Mesenchymal stem cell (in vitro differentiated cells and primary cell): ENCODE measurements at regions not wholly inside any gene's neighbourhood (a gene's known extent, or its start where the extent isn't known, plus 50 kb on each side); places are given as distances from the start of the nearest gene placed in this dataset.

Experiments
- DNase-seq: peaks from one replicate; pipeline ENCODE4 v3.0.0-alpha.2; 2013
- H2AFZ ChIP-seq: one replicate; pipeline ENCODE4 v1.6.1; 2013; ENCODE audit warnings: low read depth, mild to moderate bottlenecking, control low read depth, inconsistent platforms, low read length, moderate library complexity
- H2AK5ac ChIP-seq: 2 replicates; pipeline ENCODE4 v1.6.1; 2013; ENCODE audit warnings: low read length, moderate library complexity, mild to moderate bottlenecking, inconsistent platforms; ENCODE audit not compliant: severe bottlenecking
- H2BK120ac ChIP-seq: one replicate; pipeline ENCODE4 v1.6.1; 2013; ENCODE audit warnings: low read depth, mild to moderate bottlenecking, inconsistent platforms, low read length, moderate library complexity
- H2BK12ac ChIP-seq, 2 experiments: one replicate each; pipeline ENCODE4 v1.6.1; 2013; ENCODE audit warnings: inconsistent platforms in 2 of 2, low read length in 2 of 2, mild to moderate bottlenecking in 2 of 2, moderate library complexity in 2 of 2, control low read depth in 1 of 2
- H2BK15ac ChIP-seq: one replicate; pipeline ENCODE4 v1.6.1; 2013; ENCODE audit warnings: mild to moderate bottlenecking, low read depth, inconsistent platforms; ENCODE audit not compliant: poor library complexity, severe bottlenecking
- H2BK5ac ChIP-seq: 2 replicates; pipeline ENCODE4 v1.6.1; 2013; ENCODE audit warnings: low read depth, mild to moderate bottlenecking, low read length, control low read depth, inconsistent platforms; ENCODE audit not compliant: poor library complexity, severe bottlenecking
- H3K14ac ChIP-seq, 2 experiments: one replicate each; pipeline ENCODE4 v1.6.1; 2013; ENCODE audit warnings: inconsistent platforms in 2 of 2, low read length in 2 of 2, control low read depth in 1 of 2, mild to moderate bottlenecking in 1 of 2, moderate library complexity in 1 of 2
- H3K18ac ChIP-seq, 2 experiments: one replicate each; pipeline ENCODE4 v1.6.1; 2013; ENCODE audit warnings: inconsistent platforms in 2 of 2, low read length in 2 of 2, control low read depth in 1 of 2, low read depth in 1 of 2, mild to moderate bottlenecking in 1 of 2
- H3K23ac ChIP-seq, 2 experiments: one replicate each; pipeline ENCODE4 v1.6.1; 2013; ENCODE audit warnings: inconsistent platforms in 2 of 2, low read length in 2 of 2, mild to moderate bottlenecking in 2 of 2, moderate library complexity in 2 of 2, control low read depth in 1 of 2
- H3K27ac ChIP-seq: 2 replicates; pipeline ENCODE4 v1.5.1; 2013; ENCODE audit warnings: mild to moderate bottlenecking, moderate library complexity, low read length, control low read depth, inconsistent platforms; ENCODE audit not compliant: poor library complexity, severe bottlenecking
- H3K27me3 ChIP-seq, 2 experiments: 2 replicates each; pipeline versions ENCODE4 v1.6.1 to v1.7.0; 2013; ENCODE audit warnings: low read length in 2 of 2, mild to moderate bottlenecking in 2 of 2, moderate library complexity in 2 of 2, control low read depth in 1 of 2, inconsistent platforms in 1 of 2; ENCODE audit not compliant: control insufficient read depth in 1 of 2, insufficient read depth in 1 of 2
- H3K36me3 ChIP-seq, 2 experiments: 2 replicates each; pipeline versions ENCODE4 v1.6.1 to v1.7.0; 2013; ENCODE audit warnings: low read length in 2 of 2, control low read depth in 1 of 2, inconsistent platforms in 1 of 2, low read depth in 1 of 2, mild to moderate bottlenecking in 1 of 2; ENCODE audit not compliant: insufficient read depth in 2 of 2, control insufficient read depth in 1 of 2
- H3K4ac ChIP-seq, 2 experiments: one replicate each; pipeline ENCODE4 v1.6.1; 2013; ENCODE audit warnings: inconsistent platforms in 2 of 2, low read length in 2 of 2, mild to moderate bottlenecking in 2 of 2, moderate library complexity in 2 of 2, control low read depth in 1 of 2, low read depth in 1 of 2
- H3K4me1 ChIP-seq: 2 replicates; pipeline ENCODE4 v1.6.1; 2013; ENCODE audit warnings: low read depth, low read length, control low read depth; ENCODE audit not compliant: control insufficient read depth, insufficient read depth
- H3K4me2 ChIP-seq: 2 replicates; pipeline ENCODE4 v1.6.1; 2013; ENCODE audit warnings: low read length, mild to moderate bottlenecking, inconsistent platforms; ENCODE audit not compliant: poor library complexity, severe bottlenecking
- H3K4me3 ChIP-seq, 2 experiments: 2 replicates each; pipeline versions ENCODE4 v1.5.1 to v1.7.0; 2013; ENCODE audit warnings: low read length in 2 of 2, mild to moderate bottlenecking in 2 of 2, control low read depth in 1 of 2, low read depth in 1 of 2; ENCODE audit not compliant: insufficient read depth in 1 of 2
- H3K79me1 ChIP-seq: replicated peaks from 2 replicates; pipeline ENCODE4 v1.6.1; 2013; ENCODE audit warnings: mild to moderate bottlenecking, control low read depth, low read length, inconsistent platforms; ENCODE audit not compliant: poor library complexity, severe bottlenecking
- H3K9ac ChIP-seq: 2 replicates; pipeline ENCODE4 v1.7.0; 2013; ENCODE audit warnings: mild to moderate bottlenecking, low read length, moderate library complexity
- H3K9me3 ChIP-seq: 2 replicates; pipeline ENCODE4 v1.7.0; 2013; ENCODE audit warnings: mild to moderate bottlenecking, low read length; ENCODE audit not compliant: control insufficient read depth
- H4K8ac ChIP-seq: one replicate; pipeline ENCODE4 v1.6.1; 2013; ENCODE audit warnings: inconsistent platforms, mild to moderate bottlenecking, low read length, moderate library complexity
- H4K91ac ChIP-seq: one replicate; pipeline ENCODE4 v1.6.1; 2013; ENCODE audit warnings: mild to moderate bottlenecking, low read length, inconsistent platforms
- WGBS: methylation state at CpG from one replicate; pipeline ENCODE4 v1.1.7; 2013; ENCODE audit warnings: mixed read lengths; 5-methylcytosine and 5-hydroxymethylcytosine counted together

DNA sequence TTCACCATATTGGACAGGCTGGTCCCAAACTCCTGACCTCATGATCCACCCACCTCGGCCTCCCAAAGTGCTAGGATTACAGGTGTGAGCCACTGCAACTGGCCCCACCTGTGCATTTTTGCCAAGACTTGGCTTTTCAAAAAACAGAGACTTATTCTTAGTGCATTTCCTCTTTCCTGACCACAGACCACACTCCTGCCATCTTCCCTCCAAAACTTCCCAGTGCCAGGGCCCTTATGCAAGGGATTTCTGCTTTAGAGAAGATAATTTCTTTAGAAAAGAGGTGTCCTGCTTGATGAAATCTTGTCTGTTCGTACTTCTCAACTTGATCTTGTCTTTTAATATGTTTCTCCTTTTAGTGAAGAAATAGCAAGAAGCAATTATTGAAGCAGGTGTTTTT, 98.8 kb upstream of the ZNF516 start:
- Histone ChIP-seq H3K36me3 (no peaks in the 10 kb centered on the region), H2AK5ac (no peak overlapping the region), H4K91ac (no peak overlapping the region), H3K23ac (no peak overlapping the region), H2BK12ac (no peak overlapping the region), H2BK5ac (no peak overlapping the region), H3K4me3 (no peak overlapping the region), H3K79me1 (no peaks in the 10 kb centered on the region), H3K27ac (no peak overlapping the region), H3K4me1 (no peaks in the 10 kb centered on the region), H2BK120ac (no peak overlapping the region), H3K18ac (no peak overlapping the region), H3K9ac (no peak overlapping the region), H3K9me3 (no peaks in the 10 kb centered on the region), H3K4ac (no peak overlapping the region), H3K14ac (no peak overlapping the region), H3K27me3 (peaks cover 18 to 26% of the 10 kb centered on the region in 2 experiments), H3K4me2 (no peak overlapping the region), H2AFZ (no peak overlapping the region), H2BK15ac (no peak overlapping the region), H4K8ac (no peak overlapping the region)
- no peak for DNase-seq
- WGBS, result 93% methylated on average over 2 of the region's 2 CpGs

DNA sequence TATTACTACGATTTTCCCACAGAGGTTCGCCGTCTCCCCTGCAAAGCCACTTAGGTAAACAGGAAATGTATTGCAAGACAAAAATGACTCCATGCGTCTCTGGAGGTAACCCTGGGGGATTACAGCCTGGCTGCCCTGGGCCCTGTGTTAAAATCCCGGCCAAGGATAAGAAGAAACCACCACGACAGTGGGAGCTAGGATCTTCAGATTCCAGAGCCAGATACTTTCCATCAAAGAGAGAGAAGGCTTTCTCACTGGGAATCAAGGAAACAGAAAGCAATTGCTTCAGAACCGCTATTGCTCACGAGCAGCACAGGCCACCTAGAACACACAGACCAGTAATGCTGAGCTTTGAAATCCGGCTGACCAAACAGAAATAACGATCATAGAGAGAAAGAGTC, 97.9 kb upstream of the ZNF516 start:
- no peak overlapping the region for H2AFZ ChIP-seq
- no peak overlapping the region for H3K9ac ChIP-seq
- no peak overlapping the region for H2BK5ac ChIP-seq
- peak overlapping the region; percentile 24 for H4K8ac ChIP-seq
- H2BK15ac ChIP-seq, result no peak overlapping the region
- peak; percentile 56 for DNase-seq
- no peak overlapping the region for H3K4me3 ChIP-seq
- no peak overlapping the region for H3K18ac ChIP-seq
- H3K79me1 ChIP-seq, result no peaks in the 10 kb centered on the region
- 25% methylated on average over 10 of the region's 10 CpGs for WGBS
- no peak overlapping the region for H3K4ac ChIP-seq
- H2AK5ac ChIP-seq, result no peak overlapping the region
- H3K14ac ChIP-seq, result no peak overlapping the region
- H3K23ac ChIP-seq, result peak overlapping the region in 1 of 2 experiments; percentile 74
- no peak overlapping the region for H3K27ac ChIP-seq
- H3K36me3 ChIP-seq, result no peaks in the 10 kb centered on the region
- H3K4me2 ChIP-seq, result no peak overlapping the region
- no peak overlapping the region for H2BK120ac ChIP-seq
- peaks cover 1% of the 10 kb centered on the region for H3K4me1 ChIP-seq
- no peak overlapping the region for H4K91ac ChIP-seq
- H3K9me3 ChIP-seq, result no peaks in the 10 kb centered on the region
- H2BK12ac ChIP-seq, result no peak overlapping the region
- H3K27me3 ChIP-seq, result peaks cover 24 to 26% of the 10 kb centered on the region in 2 experiments

DNA sequence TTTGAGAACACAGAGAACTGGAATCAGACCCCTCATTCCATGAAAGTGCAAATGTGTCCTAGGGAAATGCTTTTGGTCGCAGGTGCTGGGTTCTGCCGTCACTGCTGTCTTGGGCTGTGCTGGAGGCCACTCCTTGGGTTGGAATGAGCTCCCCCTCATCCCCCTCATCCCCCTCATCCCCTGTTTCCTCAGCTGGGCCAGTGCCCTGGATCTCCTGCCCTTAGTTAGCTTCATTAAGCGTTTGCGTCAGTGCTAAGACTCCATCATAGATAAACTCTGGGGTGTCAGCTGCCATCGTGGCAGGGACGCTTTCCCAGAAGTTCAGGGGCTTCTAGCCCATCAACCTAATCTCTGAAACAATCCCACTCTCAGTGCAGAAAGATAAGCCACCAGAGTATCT, 97.1 kb upstream of the ZNF516 start:
- H2BK5ac ChIP-seq, result no peak overlapping the region

DNA sequence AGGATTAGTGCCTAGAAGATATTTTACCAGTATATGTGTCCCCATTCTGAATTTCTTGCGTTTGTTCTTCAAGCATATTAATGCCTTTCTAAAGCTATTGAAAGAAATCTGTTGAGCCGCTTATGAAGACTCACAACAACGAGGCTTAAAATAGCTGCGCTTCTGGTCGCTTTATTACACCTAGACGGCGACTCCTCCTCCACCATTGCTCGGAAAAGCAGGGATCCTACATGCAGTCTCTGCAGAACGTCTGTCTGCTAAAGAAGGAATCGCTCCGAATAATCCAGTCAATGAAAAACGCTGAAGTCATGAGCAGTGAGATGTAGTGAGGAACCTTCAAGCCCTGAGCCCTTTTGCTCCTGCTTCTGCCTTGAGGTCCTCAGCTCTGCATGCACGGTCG, 94.8 kb upstream of the ZNF516 start:
- no peak overlapping the region for H2BK15ac ChIP-seq
- no peak overlapping the region for H2AK5ac ChIP-seq
- H3K4me3 ChIP-seq, result no peak overlapping the region
- no peaks in the 10 kb centered on the region for H3K9me3 ChIP-seq
- no peak overlapping the region for H2BK12ac ChIP-seq
- no peak overlapping the region for H3K14ac ChIP-seq
- H3K4me2 ChIP-seq, result no peak overlapping the region
- H3K4me1 ChIP-seq, result peaks cover 1% of the 10 kb centered on the region
- no peak overlapping the region for H2BK120ac ChIP-seq
- H2BK5ac ChIP-seq, result no peak overlapping the region
- H2AFZ ChIP-seq, result no peak overlapping the region
- no peak for DNase-seq
- no peak overlapping the region for H3K27ac ChIP-seq
- peaks cover 24 to 27% of the 10 kb centered on the region in 2 experiments for H3K27me3 ChIP-seq
- H3K79me1 ChIP-seq, result no peaks in the 10 kb centered on the region
- no peak overlapping the region for H4K91ac ChIP-seq
- H3K4ac ChIP-seq, result no peak overlapping the region
- H4K8ac ChIP-seq, result no peak overlapping the region
- H3K9ac ChIP-seq, result peak overlapping the region; percentile 83
- 77% methylated on average over 14 of the region's 14 CpGs for whole genome bisulfite sequencing
- H3K23ac ChIP-seq, result no peak overlapping the region
- H3K18ac ChIP-seq, result no peak overlapping the region
- no peaks in the 10 kb centered on the region for H3K36me3 ChIP-seq

More for the DNA sequence above, 97.1 kb upstream of the ZNF516 start:
- Histone ChIP-seq H3K9ac (no peak overlapping the region), H3K79me1 (no peaks in the 10 kb centered on the region), H3K23ac (no peak overlapping the region), H2BK12ac (no peak overlapping the region), H3K4me3 (no peak overlapping the region), H3K9me3 (no peaks in the 10 kb centered on the region), H2AFZ (no peak overlapping the region), H3K27ac (no peak overlapping the region), H2AK5ac (no peak overlapping the region), H4K8ac (no peak overlapping the region), H2BK15ac (no peak overlapping the region), H4K91ac (no peak overlapping the region), H3K14ac (no peak overlapping the region), H3K4me1 (peaks cover 1% of the 10 kb centered on the region), H3K27me3 (peaks cover 24 to 26% of the 10 kb centered on the region in 2 experiments), H2BK120ac (no peak overlapping the region), H3K4ac (no peak overlapping the region), H3K36me3 (no peaks in the 10 kb centered on the region), H3K4me2 (no peak overlapping the region), H3K18ac (no peak overlapping the region)
- 85% methylated on average over 6 of the region's 6 CpGs for WGBS
- no peak for DNase-seq
